ENCODE measurements at regions not wholly inside any gene's neighbourhood (a gene's known extent, or its start where the extent isn't known, plus 50 kb on each side); places are given as distances from the start of the nearest gene placed in this dataset.

DNA sequence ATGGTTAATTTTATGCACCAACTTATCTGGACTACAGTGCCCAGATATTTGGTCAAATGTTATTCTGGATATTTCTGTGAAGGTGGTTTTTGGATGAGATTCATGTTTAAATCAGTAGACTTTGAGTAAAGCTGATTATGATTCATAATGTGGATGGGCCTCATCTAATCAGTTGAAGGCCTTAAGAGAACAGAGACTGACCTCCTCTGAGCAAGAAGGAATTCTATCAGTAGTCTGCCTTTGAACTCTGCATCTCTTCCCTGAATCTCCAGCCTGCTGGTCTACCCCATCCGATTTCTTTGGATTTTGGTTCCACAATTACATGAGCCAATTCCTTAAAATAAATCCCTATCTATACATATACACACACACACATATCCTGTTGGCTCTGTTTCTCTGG lies 82.8 kb upstream of the MAP4K3 start:
- Histone ChIP-seq H2BK15ac (ENCODE audit: low read length) (no peak overlapping the region), H3K79me1 (ENCODE audit: low read depth, low read length) (no peaks in the 10 kb centered on the region), H3K4me3 (ENCODE audit: low read length in 2 of 2) (no peak overlapping the region), H3K36me3 (replicated peaks in 1 of 2; ENCODE audit: control insufficient read depth in 2 of 2, insufficient read depth in 2 of 2, low read length in 2 of 2) (peaks cover 0 to 7% of the 10 kb centered on the region in 2 donors), H2BK12ac (ENCODE audit: low read length) (no peak overlapping the region), H3K9ac (ENCODE audit: low read depth, low read length, poor library complexity) (no peak overlapping the region), H2BK120ac (ENCODE audit: low read depth, low read length) (no peak overlapping the region), H2AFZ (ENCODE audit: low read length) (no peak overlapping the region), H3K14ac (ENCODE audit: low read length) (no peak overlapping the region), H3K9me3 (replicated peaks in 1 of 2; ENCODE audit: control insufficient read depth in 2 of 2, insufficient read depth in 1 of 2, low read depth in 1 of 2, low read length in 2 of 2) (peaks cover 5 to 41% of the 10 kb centered on the region in 2 donors), H3K27ac (replicated peaks; ENCODE audit: low read length) (no peak overlapping the region), H2BK5ac (ENCODE audit: low read length) (no peak overlapping the region), H3K27me3 (ENCODE audit: control insufficient read depth in 3 of 3, insufficient read depth in 3 of 3, low read depth in 1 of 3, low read length in 3 of 3) (no peaks in the 10 kb centered on the region), H3K4me2 (ENCODE audit: insufficient read depth, low read length, poor library complexity, severe bottlenecking) (no peak overlapping the region), H4K8ac (ENCODE audit: low read depth, low read length) (no peak overlapping the region), H3K23ac (ENCODE audit: low read depth, low read length, poor library complexity) (no peak overlapping the region), H3K18ac (ENCODE audit: low read length) (no peak overlapping the region), H3K4ac (ENCODE audit: low read length) (no peak overlapping the region), H4K91ac (ENCODE audit: low read depth, low read length, poor library complexity) (no peak overlapping the region), H2AK5ac (ENCODE audit: low read depth, low read length) (no peak overlapping the region), H3K4me1 (ENCODE audit: control insufficient read depth in 2 of 2, insufficient read depth in 1 of 2, low read depth in 1 of 2, low read length in 2 of 2) (peaks cover 14 to 26% of the 10 kb centered on the region in 2 donors)
- no peak for DNase-seq (ENCODE audit: low spot score)
- WGBS, 2 donors (ENCODE audit: extremely low coverage in 2 of 2, insufficient read length in 2 of 2, insufficient replicate concordance in 1 of 2) = no CpG with 5 or more reads among the region's 1 CpG

DNA sequence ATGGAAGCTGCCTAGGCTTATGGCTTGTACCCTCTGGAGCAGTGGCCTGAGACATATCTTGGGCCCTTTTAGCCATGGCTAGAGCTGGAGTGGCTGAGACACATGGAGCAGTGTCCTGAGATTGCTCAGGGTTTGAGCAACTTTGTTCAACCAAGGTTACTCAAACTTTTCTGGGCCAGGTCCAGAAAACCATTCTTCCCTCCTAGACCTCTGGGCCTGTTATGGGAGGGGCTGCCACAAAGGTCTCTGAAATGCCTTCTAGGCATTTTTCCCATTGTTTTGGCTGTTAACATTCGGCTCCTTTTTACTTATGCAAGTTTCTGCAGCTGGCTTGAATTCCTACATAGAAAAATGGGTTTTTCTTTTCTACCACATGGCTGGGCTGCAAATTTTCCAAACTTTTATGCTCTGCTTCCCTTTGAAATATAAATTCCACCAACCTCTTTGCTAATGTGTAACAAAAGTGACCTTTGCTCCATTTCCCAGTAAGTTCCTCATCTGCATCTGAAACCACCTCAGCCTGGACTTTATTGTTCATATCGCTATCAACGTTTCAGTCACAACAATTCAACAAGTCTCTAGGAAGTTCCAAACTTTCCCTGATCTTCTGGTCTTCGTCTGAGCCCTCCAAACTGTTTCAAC lies 84.9 kb upstream of the MAP4K3 start:
- Histone ChIP-seq H3K4me3 (ENCODE audit: low read length in 2 of 2) (no peak overlapping the region), H4K8ac (ENCODE audit: low read depth, low read length) (no peak overlapping the region), H3K4ac (ENCODE audit: low read length) (no peak overlapping the region), H3K4me2 (ENCODE audit: insufficient read depth, low read length, poor library complexity, severe bottlenecking) (no peak overlapping the region), H3K18ac (ENCODE audit: low read length) (no peak overlapping the region), H3K36me3 (replicated peaks in 1 of 2; ENCODE audit: control insufficient read depth in 2 of 2, insufficient read depth in 2 of 2, low read length in 2 of 2) (peaks cover 0 to 7% of the 10 kb centered on the region in 2 donors), H3K23ac (ENCODE audit: low read depth, low read length, poor library complexity) (no peak overlapping the region), H3K27me3 (ENCODE audit: control insufficient read depth in 3 of 3, insufficient read depth in 3 of 3, low read depth in 1 of 3, low read length in 3 of 3) (no peaks in the 10 kb centered on the region), H4K91ac (ENCODE audit: low read depth, low read length, poor library complexity) (no peak overlapping the region), H3K9me3 (replicated peaks in 1 of 2; ENCODE audit: control insufficient read depth in 2 of 2, insufficient read depth in 1 of 2, low read depth in 1 of 2, low read length in 2 of 2) (peaks cover 5 to 41% of the 10 kb centered on the region in 2 donors), H3K79me1 (ENCODE audit: low read depth, low read length) (no peaks in the 10 kb centered on the region), H2BK120ac (ENCODE audit: low read depth, low read length) (no peak overlapping the region), H2AFZ (ENCODE audit: low read length) (no peak overlapping the region), H3K27ac (replicated peaks; ENCODE audit: low read length) (no peak overlapping the region), H2BK5ac (ENCODE audit: low read length) (no peak overlapping the region), H3K4me1 (ENCODE audit: control insufficient read depth in 2 of 2, insufficient read depth in 1 of 2, low read depth in 1 of 2, low read length in 2 of 2) (peaks cover 4% of the 10 kb centered on the region in 2 donors), H3K14ac (ENCODE audit: low read length) (no peak overlapping the region), H2BK12ac (ENCODE audit: low read length) (no peak overlapping the region), H2BK15ac (ENCODE audit: low read length) (no peak overlapping the region), H2AK5ac (ENCODE audit: low read depth, low read length) (no peak overlapping the region), H3K9ac (ENCODE audit: low read depth, low read length, poor library complexity) (no peak overlapping the region)
- no peak for DNase-seq (ENCODE audit: low spot score)
- WGBS, 2 donors (ENCODE audit: extremely low coverage in 2 of 2, insufficient read length in 2 of 2, insufficient replicate concordance in 1 of 2) = no CpG with 5 or more reads among the region's 4 CpGs

DNA sequence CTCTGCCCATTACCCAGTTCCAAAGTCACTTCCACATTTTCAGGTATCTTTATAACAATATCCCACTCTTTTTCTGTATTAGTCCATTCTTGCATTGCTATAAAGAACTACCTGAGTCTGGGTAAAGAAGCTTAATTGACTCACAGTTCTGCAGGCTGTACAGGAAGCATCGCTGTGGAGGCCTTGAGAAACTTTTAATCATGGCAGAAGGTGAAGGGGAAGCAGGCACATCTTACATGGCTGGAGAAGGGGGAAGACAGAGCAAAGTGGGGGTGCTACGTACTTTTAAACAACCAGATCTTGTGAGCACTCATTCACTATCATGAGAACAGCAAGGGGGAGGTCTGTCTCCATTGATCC lies 85.4 kb upstream of the MAP4K3 start:
- no peak overlapping the region for H2BK12ac ChIP-seq (ENCODE audit: low read length)
- H4K91ac ChIP-seq (ENCODE audit: low read depth, low read length, poor library complexity) = no peak overlapping the region
- H3K9ac ChIP-seq (ENCODE audit: low read depth, low read length, poor library complexity) = no peak overlapping the region
- peaks cover 0 to 7% of the 10 kb centered on the region in 2 donors for H3K36me3 ChIP-seq (replicated peaks in 1 of 2; ENCODE audit: control insufficient read depth in 2 of 2, insufficient read depth in 2 of 2, low read length in 2 of 2)
- H2BK15ac ChIP-seq (ENCODE audit: low read length) = no peak overlapping the region
- no peak for DNase-seq (ENCODE audit: low spot score)
- WGBS, 2 donors (ENCODE audit: extremely low coverage in 2 of 2, insufficient read length in 2 of 2, insufficient replicate concordance in 1 of 2) = no CpG with 5 or more reads among the region's 2 CpGs
- no peaks in the 10 kb centered on the region for H3K79me1 ChIP-seq (ENCODE audit: low read depth, low read length)
- H3K4me1 ChIP-seq (ENCODE audit: control insufficient read depth in 2 of 2, insufficient read depth in 1 of 2, low read depth in 1 of 2, low read length in 2 of 2) = peaks cover 0 to 4% of the 10 kb centered on the region in 2 donors
- H3K4me3 ChIP-seq (ENCODE audit: low read length in 2 of 2) = no peak overlapping the region
- no peak overlapping the region for H3K27ac ChIP-seq (replicated peaks; ENCODE audit: low read length)
- peaks cover 5 to 41% of the 10 kb centered on the region in 2 donors for H3K9me3 ChIP-seq (replicated peaks in 1 of 2; ENCODE audit: control insufficient read depth in 2 of 2, insufficient read depth in 1 of 2, low read depth in 1 of 2, low read length in 2 of 2)
- no peak overlapping the region for H4K8ac ChIP-seq (ENCODE audit: low read depth, low read length)
- no peak overlapping the region for H3K4me2 ChIP-seq (ENCODE audit: insufficient read depth, low read length, poor library complexity, severe bottlenecking)
- no peak overlapping the region for H2AK5ac ChIP-seq (ENCODE audit: low read depth, low read length)
- no peak overlapping the region for H2BK120ac ChIP-seq (ENCODE audit: low read depth, low read length)
- no peak overlapping the region for H3K18ac ChIP-seq (ENCODE audit: low read length)
- H3K23ac ChIP-seq (ENCODE audit: low read depth, low read length, poor library complexity) = no peak overlapping the region
- no peak overlapping the region for H3K14ac ChIP-seq (ENCODE audit: low read length)
- no peak overlapping the region for H3K4ac ChIP-seq (ENCODE audit: low read length)
- no peaks in the 10 kb centered on the region for H3K27me3 ChIP-seq (ENCODE audit: control insufficient read depth in 3 of 3, insufficient read depth in 3 of 3, low read depth in 1 of 3, low read length in 3 of 3)
- H2BK5ac ChIP-seq (ENCODE audit: low read length) = no peak overlapping the region
- H2AFZ ChIP-seq (ENCODE audit: low read length) = no peak overlapping the region

DNA sequence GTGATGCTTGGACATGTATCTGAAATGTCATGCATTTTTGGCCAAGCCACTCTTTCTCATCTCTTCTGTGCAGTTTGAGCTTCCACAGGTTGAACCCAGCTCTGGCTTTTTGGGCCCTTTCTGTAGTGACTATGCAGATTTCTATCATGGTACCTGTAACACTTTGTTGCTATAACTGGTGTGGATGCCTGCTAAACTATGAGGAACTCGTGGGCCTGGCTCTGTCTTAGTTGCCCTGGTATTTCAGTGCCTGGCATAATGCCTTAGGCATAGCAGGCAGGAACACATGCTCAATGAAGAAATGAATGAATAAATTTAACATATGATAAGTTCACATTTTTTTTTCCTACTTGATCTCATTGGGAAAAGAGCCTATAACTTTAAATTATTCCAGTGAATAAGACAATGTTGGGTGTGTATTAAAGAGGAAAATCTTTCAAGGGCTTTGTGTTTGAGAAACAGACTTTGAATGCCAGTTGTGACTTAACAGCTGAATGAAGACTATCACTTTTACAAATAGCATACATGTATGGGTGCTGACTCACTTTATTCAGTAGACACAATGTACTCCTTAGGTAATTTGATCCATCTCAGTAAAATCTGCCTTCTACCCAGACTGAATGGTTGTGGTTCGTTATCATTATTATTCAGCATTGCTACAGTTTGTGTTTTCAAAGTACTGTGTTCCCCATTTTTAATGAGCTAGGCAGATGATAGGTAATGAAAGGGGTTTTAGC lies 86.4 kb upstream of the MAP4K3 start:
- Histone ChIP-seq H3K9me3 (replicated peaks in 1 of 2; ENCODE audit: control insufficient read depth in 2 of 2, insufficient read depth in 1 of 2, low read depth in 1 of 2, low read length in 2 of 2) (peaks cover 5 to 41% of the 10 kb centered on the region in 2 donors), H2BK5ac (ENCODE audit: low read length) (no peak overlapping the region), H3K23ac (ENCODE audit: low read depth, low read length, poor library complexity) (no peak overlapping the region), H2AFZ (ENCODE audit: low read length) (no peak overlapping the region), H3K18ac (ENCODE audit: low read length) (no peak overlapping the region), H3K36me3 (replicated peaks in 1 of 2; ENCODE audit: control insufficient read depth in 2 of 2, insufficient read depth in 2 of 2, low read length in 2 of 2) (peaks cover 0 to 7% of the 10 kb centered on the region in 2 donors), H2AK5ac (ENCODE audit: low read depth, low read length) (no peak overlapping the region), H2BK120ac (ENCODE audit: low read depth, low read length) (no peak overlapping the region), H3K79me1 (ENCODE audit: low read depth, low read length) (no peaks in the 10 kb centered on the region), H3K4me1 (ENCODE audit: control insufficient read depth in 2 of 2, insufficient read depth in 1 of 2, low read depth in 1 of 2, low read length in 2 of 2) (peaks cover 0 to 4% of the 10 kb centered on the region in 2 donors), H3K9ac (ENCODE audit: low read depth, low read length, poor library complexity) (no peak overlapping the region), H3K27me3 (ENCODE audit: control insufficient read depth in 3 of 3, insufficient read depth in 3 of 3, low read depth in 1 of 3, low read length in 3 of 3) (no peaks in the 10 kb centered on the region), H4K8ac (ENCODE audit: low read depth, low read length) (no peak overlapping the region), H2BK12ac (ENCODE audit: low read length) (no peak overlapping the region), H2BK15ac (ENCODE audit: low read length) (no peak overlapping the region), H3K4ac (ENCODE audit: low read length) (no peak overlapping the region), H3K4me2 (ENCODE audit: insufficient read depth, low read length, poor library complexity, severe bottlenecking) (no peak overlapping the region), H3K4me3 (ENCODE audit: low read length in 2 of 2) (no peak overlapping the region), H3K14ac (ENCODE audit: low read length) (no peak overlapping the region), H3K27ac (replicated peaks; ENCODE audit: low read length) (no peak overlapping the region), H4K91ac (ENCODE audit: low read depth, low read length, poor library complexity) (no peak overlapping the region)
- no CpG with 5 or more reads among the region's 2 CpGs for WGBS, 2 donors (ENCODE audit: extremely low coverage in 2 of 2, insufficient read length in 2 of 2, insufficient replicate concordance in 1 of 2)
- DNase-seq (ENCODE audit: low spot score) = no peak
